Ishikawa (cell line): ENCODE measurements at regions not wholly inside any gene's neighbourhood (a gene's known extent, or its start where the extent isn't known, plus 50 kb on each side); places are given as distances from the start of the nearest gene placed in this dataset.

Source experiments
- CEBPB ChIP-seq: IDR thresholded peaks from 2 replicates; pipeline ENCODE4 v1.6.1; 2012
- CREB1 ChIP-seq: IDR thresholded peaks from 2 replicates; pipeline ENCODE4 v1.6.1; 2012; ENCODE audit warnings: low read depth
- EGR1 ChIP-seq: IDR thresholded peaks from 2 replicates; pipeline ENCODE4 v1.6.1; 2012
- EP300 ChIP-seq: IDR thresholded peaks from 2 replicates; pipeline ENCODE4 v1.6.1; 2012; ENCODE audit warnings: borderline replicate concordance
- NFIC ChIP-seq: IDR thresholded peaks from 2 replicates; pipeline ENCODE4 v1.6.1; 2012
- RAD21 ChIP-seq: IDR thresholded peaks from 2 replicates; pipeline ENCODE4 v1.6.1; 2012; ENCODE audit warnings: low read depth
- TAF1 ChIP-seq: IDR thresholded peaks from 2 replicates; pipeline ENCODE4 v1.6.1; 2012; ENCODE audit warnings: low read depth, mild to moderate bottlenecking
- TCF12 ChIP-seq: IDR thresholded peaks from 2 replicates; pipeline ENCODE4 v1.6.1; 2012; ENCODE audit warnings: low read depth
- TEAD4 ChIP-seq: IDR thresholded peaks from 2 replicates; pipeline ENCODE4 v1.6.1; 2012
- YY1 ChIP-seq: IDR thresholded peaks from 2 replicates; pipeline ENCODE4 v1.6.1; 2012; ENCODE audit warnings: low read depth
- ZBTB7A ChIP-seq: IDR thresholded peaks from 2 replicates; pipeline ENCODE4 v1.6.1; 2012; ENCODE audit warnings: low read depth
- TF ChIP-seq, protein P1 (sequence below): IDR thresholded peaks from 2 replicates; pipeline ENCODE4 v1.6.1; 2012
- TF ChIP-seq, protein P2 (sequence below): IDR thresholded peaks from 2 replicates; pipeline ENCODE4 v1.6.1; 2012; ENCODE audit warnings: low read depth, mild to moderate bottlenecking

DNA sequence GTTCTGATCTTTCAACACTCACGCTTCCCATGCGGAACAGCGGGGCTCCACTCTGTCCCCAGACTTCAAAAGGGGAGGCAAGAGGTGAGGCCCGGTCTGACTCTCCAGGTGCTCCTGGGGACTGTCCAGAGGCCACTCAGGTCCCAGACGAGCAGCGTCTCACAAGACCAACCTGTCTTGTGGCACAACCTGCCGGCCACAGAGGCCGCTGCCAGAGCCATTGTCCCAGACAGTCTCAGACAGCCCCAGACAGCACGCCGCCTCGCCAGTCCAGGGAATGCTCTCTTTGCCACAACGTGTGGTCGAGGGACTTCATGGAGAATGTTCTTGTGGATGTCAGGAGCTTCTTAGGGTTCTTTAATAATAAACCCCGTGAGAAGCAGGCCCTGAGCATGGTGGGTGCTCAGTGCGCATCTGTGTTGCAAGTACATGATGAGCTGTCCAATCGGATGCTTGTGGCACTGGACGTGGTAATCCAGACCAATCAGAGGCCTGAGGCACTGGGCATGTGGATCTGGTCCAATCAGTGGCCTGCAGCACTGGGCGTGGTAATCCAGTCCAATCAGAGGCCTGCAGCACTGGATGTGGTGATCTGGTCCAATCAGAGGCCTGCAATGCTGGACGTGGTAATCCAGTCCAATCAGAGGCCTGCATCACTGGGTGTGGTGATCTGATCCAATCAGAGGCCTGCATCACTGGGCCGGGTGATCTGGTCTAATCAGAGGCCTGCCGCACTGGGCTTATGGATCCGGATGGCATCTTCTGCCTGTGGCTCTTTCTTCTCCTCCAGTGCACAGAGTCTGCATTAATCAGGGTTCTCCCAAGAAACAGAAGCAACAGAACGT, 76.4 kb downstream of the TMEM18 start:
- TF ChIP-seq, protein P1, sequence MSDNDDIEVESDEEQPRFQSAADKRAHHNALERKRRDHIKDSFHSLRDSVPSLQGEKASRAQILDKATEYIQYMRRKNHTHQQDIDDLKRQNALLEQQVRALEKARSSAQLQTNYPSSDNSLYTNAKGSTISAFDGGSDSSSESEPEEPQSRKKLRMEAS, result no peak
- no peak for TF ChIP-seq TEAD4
- no peak for TF ChIP-seq EP300
- TF ChIP-seq CREB1, result no peak
- no peak for TF ChIP-seq NFIC
- no peak for TF ChIP-seq TAF1
- TF ChIP-seq, protein P2, sequence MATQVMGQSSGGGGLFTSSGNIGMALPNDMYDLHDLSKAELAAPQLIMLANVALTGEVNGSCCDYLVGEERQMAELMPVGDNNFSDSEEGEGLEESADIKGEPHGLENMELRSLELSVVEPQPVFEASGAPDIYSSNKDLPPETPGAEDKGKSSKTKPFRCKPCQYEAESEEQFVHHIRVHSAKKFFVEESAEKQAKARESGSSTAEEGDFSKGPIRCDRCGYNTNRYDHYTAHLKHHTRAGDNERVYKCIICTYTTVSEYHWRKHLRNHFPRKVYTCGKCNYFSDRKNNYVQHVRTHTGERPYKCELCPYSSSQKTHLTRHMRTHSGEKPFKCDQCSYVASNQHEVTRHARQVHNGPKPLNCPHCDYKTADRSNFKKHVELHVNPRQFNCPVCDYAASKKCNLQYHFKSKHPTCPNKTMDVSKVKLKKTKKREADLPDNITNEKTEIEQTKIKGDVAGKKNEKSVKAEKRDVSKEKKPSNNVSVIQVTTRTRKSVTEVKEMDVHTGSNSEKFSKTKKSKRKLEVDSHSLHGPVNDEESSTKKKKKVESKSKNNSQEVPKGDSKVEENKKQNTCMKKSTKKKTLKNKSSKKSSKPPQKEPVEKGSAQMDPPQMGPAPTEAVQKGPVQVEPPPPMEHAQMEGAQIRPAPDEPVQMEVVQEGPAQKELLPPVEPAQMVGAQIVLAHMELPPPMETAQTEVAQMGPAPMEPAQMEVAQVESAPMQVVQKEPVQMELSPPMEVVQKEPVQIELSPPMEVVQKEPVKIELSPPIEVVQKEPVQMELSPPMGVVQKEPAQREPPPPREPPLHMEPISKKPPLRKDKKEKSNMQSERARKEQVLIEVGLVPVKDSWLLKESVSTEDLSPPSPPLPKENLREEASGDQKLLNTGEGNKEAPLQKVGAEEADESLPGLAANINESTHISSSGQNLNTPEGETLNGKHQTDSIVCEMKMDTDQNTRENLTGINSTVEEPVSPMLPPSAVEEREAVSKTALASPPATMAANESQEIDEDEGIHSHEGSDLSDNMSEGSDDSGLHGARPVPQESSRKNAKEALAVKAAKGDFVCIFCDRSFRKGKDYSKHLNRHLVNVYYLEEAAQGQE, result no peak
- TF ChIP-seq CEBPB, result no peak
- no peak for TF ChIP-seq RAD21
- no peak for TF ChIP-seq ZBTB7A
- no peak for TF ChIP-seq TCF12
- no peak for TF ChIP-seq YY1
- TF ChIP-seq EGR1, result no peak
